Epithelial cell of proximal tubule (primary cell): ENCODE measurements at regions not wholly inside any gene's neighbourhood (a gene's known extent, or its start where the extent isn't known, plus 50 kb on each side); places are given as distances from the start of the nearest gene placed in this dataset.
"Not testable (repeated sequence)": the region's sequence is repeated elsewhere in the genome, so short reads cannot be mapped to it uniquely, and the experiment has no call there.

ENCODE experiments used
- DNase-seq: peaks from one replicate; pipeline ENCODE4 v3.0.0-alpha.2; 2011; ENCODE audit warnings: low read depth
- H3K4me3 ChIP-seq: 2 replicates; pipeline ENCODE4 v1.5.1; 2011; ENCODE audit warnings: low read depth, mild to moderate bottlenecking, low read length
- CTCF ChIP-seq: conservative IDR thresholded peaks from 2 replicates; pipeline ENCODE4 v1.5.1; 2012; ENCODE audit warnings: low read depth, mild to moderate bottlenecking, low read length

- DNase-seq: no peak
- no peak for TF ChIP-seq CTCF
- no peak overlapping the region for H3K4me3 ChIP-seq
These were observed 839.5 kb downstream of the EPHA3 start for GRCh38 chr3:89946884-89947283.

- TF ChIP-seq CTCF: no peak
These were observed 840.0 kb downstream of the EPHA3 start for GRCh38 chr3:89947337-89947954.

GRCh38 chr3:89948008-89948407 lies 840.6 kb downstream of the EPHA3 start:
- H3K4me3 ChIP-seq: no peak overlapping the region
- no peak for TF ChIP-seq CTCF
- no peak for DNase-seq

More at GRCh38 chr3:89947337-89947954, 840.0 kb downstream of the EPHA3 start:
- no peak overlapping the region for H3K4me3 ChIP-seq
- DNase-seq: no peak

- TF ChIP-seq CTCF: no peak
- DNase-seq: no peak
- no peak overlapping the region for H3K4me3 ChIP-seq
These were observed 843.4 kb downstream of the EPHA3 start for GRCh38 chr3:89950772-89951171.

- DNase-seq: no peak
- TF ChIP-seq CTCF: no peak
These were observed 846.7 kb downstream of the EPHA3 start for GRCh38 chr3:89954137-89954536.

GRCh38 chr3:89955156-89955555 lies 847.7 kb downstream of the EPHA3 start:
- no peak overlapping the region for H3K4me3 ChIP-seq
- no peak for TF ChIP-seq CTCF

More at GRCh38 chr3:89954137-89954536, 846.7 kb downstream of the EPHA3 start:
- no peak overlapping the region for H3K4me3 ChIP-seq

GRCh38 chr3:89957451-89957850 lies 850.0 kb downstream of the EPHA3 start:
- no peak for TF ChIP-seq CTCF

More at GRCh38 chr3:89955156-89955555, 847.7 kb downstream of the EPHA3 start:
- no peak for DNase-seq

GRCh38 chr3:89958163-89958562 lies 850.7 kb downstream of the EPHA3 start:
- DNase-seq: not testable (repeated sequence)

More at GRCh38 chr3:89957451-89957850, 850.0 kb downstream of the EPHA3 start:
- H3K4me3 ChIP-seq: no peak overlapping the region
- DNase-seq: no peak

More at GRCh38 chr3:89958163-89958562, 850.7 kb downstream of the EPHA3 start:
- not testable (repeated sequence) for H3K4me3 ChIP-seq
